ENCODE measurements at regions not wholly inside any gene's neighbourhood (a gene's known extent, or its start where the extent isn't known, plus 50 kb on each side); places are given as distances from the start of the nearest gene placed in this dataset.
"Not testable (repeated sequence)": the region's sequence is repeated elsewhere in the genome, so short reads cannot be mapped to it uniquely, and the experiment has no call there.

DNA sequence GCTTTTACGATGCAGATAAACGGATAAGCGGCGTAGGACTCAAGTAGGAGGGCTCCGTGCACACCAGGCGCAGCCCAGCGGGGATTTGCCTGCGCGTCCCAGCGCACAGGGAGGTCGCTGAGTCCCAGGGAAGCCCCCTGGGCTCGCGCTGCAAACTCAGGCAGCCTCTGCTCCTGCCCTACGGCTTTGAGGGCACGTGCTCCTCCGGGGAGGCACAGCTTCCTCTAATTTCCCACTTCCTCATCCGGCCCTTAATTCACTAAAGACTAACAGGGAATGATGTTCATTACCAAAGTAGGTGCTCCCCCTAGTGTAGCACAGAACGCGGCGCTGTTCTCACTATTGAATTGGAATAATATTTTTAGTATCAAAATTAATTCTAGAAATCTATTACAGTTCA, 825.4 kb downstream of the KCNJ18 start:
- Histone ChIP-seq H3K27ac (ENCODE audit: low read length) (no peak overlapping the region), H3K36me3 (ENCODE audit: insufficient read depth, low read length) (no peaks in the 10 kb centered on the region), H3K4me2 (ENCODE audit: low read length) (no peak overlapping the region), H3K4me3 (ENCODE audit: low read length) (no peak overlapping the region), H4K20me1 (ENCODE audit: insufficient read depth) (no peaks in the 10 kb centered on the region), H3F3A (ENCODE audit: insufficient read depth, low read length, poor library complexity, severe bottlenecking) (no peaks in the 10 kb centered on the region), H3K79me2 (replicated peaks; ENCODE audit: insufficient read depth, low read length) (no peaks in the 10 kb centered on the region), H2AFZ (ENCODE audit: low read depth, low read length) (no peak overlapping the region), H3K9me3 (ENCODE audit: low read length) (no peaks in the 10 kb centered on the region), H3K27me3 (ENCODE audit: insufficient read depth, low read depth, low read length) (no peaks in the 10 kb centered on the region), H3K9me2 (ENCODE audit: insufficient read depth, low read length) (no peaks in the 10 kb centered on the region), H3K9ac (ENCODE audit: low read length) (no peak overlapping the region)
- TF ChIP-seq RAD21 (conservative IDR thresholded peaks at IDR 0.05): no peak
- no peak for TF ChIP-seq SMC3 (conservative IDR thresholded peaks at IDR 0.05; ENCODE audit: poor library complexity)
- TF ChIP-seq, protein P1, sequence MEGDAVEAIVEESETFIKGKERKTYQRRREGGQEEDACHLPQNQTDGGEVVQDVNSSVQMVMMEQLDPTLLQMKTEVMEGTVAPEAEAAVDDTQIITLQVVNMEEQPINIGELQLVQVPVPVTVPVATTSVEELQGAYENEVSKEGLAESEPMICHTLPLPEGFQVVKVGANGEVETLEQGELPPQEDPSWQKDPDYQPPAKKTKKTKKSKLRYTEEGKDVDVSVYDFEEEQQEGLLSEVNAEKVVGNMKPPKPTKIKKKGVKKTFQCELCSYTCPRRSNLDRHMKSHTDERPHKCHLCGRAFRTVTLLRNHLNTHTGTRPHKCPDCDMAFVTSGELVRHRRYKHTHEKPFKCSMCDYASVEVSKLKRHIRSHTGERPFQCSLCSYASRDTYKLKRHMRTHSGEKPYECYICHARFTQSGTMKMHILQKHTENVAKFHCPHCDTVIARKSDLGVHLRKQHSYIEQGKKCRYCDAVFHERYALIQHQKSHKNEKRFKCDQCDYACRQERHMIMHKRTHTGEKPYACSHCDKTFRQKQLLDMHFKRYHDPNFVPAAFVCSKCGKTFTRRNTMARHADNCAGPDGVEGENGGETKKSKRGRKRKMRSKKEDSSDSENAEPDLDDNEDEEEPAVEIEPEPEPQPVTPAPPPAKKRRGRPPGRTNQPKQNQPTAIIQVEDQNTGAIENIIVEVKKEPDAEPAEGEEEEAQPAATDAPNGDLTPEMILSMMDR (IDR thresholded peaks at IDR 0.05; ENCODE audit: poor library complexity, severe bottlenecking): no peak
- TF ChIP-seq TAF1 (IDR thresholded peaks at IDR 0.05; ENCODE audit: low read depth): no peak
- no peak for TF ChIP-seq EP300 (conservative IDR thresholded peaks at IDR 0.05; ENCODE audit: poor library complexity, severe bottlenecking)
- TF ChIP-seq MXI1 (conservative IDR thresholded peaks at IDR 0.05; ENCODE audit: poor library complexity, severe bottlenecking): no peak
- TF ChIP-seq, protein P2, sequence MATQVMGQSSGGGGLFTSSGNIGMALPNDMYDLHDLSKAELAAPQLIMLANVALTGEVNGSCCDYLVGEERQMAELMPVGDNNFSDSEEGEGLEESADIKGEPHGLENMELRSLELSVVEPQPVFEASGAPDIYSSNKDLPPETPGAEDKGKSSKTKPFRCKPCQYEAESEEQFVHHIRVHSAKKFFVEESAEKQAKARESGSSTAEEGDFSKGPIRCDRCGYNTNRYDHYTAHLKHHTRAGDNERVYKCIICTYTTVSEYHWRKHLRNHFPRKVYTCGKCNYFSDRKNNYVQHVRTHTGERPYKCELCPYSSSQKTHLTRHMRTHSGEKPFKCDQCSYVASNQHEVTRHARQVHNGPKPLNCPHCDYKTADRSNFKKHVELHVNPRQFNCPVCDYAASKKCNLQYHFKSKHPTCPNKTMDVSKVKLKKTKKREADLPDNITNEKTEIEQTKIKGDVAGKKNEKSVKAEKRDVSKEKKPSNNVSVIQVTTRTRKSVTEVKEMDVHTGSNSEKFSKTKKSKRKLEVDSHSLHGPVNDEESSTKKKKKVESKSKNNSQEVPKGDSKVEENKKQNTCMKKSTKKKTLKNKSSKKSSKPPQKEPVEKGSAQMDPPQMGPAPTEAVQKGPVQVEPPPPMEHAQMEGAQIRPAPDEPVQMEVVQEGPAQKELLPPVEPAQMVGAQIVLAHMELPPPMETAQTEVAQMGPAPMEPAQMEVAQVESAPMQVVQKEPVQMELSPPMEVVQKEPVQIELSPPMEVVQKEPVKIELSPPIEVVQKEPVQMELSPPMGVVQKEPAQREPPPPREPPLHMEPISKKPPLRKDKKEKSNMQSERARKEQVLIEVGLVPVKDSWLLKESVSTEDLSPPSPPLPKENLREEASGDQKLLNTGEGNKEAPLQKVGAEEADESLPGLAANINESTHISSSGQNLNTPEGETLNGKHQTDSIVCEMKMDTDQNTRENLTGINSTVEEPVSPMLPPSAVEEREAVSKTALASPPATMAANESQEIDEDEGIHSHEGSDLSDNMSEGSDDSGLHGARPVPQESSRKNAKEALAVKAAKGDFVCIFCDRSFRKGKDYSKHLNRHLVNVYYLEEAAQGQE (IDR thresholded peaks at IDR 0.05; ENCODE audit: borderline replicate concordance): no peak
- no peak for TF ChIP-seq POLR2AphosphoS5 (IDR thresholded peaks at IDR 0.05)
- TF ChIP-seq EZH2 (IDR thresholded peaks at IDR 0.05; ENCODE audit: borderline replicate concordance, insufficient read depth, low read length, poor library complexity, severe bottlenecking): no peak

DNA sequence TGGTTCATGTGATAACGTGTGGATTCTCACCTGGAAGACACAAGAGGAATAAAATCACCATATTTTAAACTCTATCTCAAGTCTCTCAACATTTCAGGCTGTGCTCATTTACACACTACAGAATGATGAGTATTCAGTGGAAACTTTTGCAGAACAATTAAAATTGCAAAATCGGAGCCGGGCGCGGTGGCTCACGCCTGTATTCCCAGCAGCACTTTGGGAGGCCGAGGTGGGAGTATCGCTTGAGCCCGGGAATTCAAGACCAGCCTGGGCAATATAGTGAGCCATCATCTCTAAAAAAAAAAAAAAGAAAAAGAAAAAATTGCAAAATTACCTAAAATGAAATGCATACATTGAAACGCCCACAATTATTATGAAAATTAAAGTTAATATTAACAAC, 825.9 kb downstream of the KCNJ18 start:
- Histone ChIP-seq H3K4me2 (ENCODE audit: low read length) (no peak overlapping the region), H3K79me2 (replicated peaks; ENCODE audit: insufficient read depth, low read length) (no peaks in the 10 kb centered on the region), H3K9ac (ENCODE audit: low read length) (no peak overlapping the region), H2AFZ (ENCODE audit: low read depth, low read length) (no peak overlapping the region), H3K27me3 (ENCODE audit: insufficient read depth, low read depth, low read length) (no peaks in the 10 kb centered on the region), H3K9me2 (ENCODE audit: insufficient read depth, low read length) (no peaks in the 10 kb centered on the region), H3K4me3 (ENCODE audit: low read length) (no peak overlapping the region), H4K20me1 (ENCODE audit: insufficient read depth) (no peaks in the 10 kb centered on the region), H3K9me3 (ENCODE audit: low read length) (no peaks in the 10 kb centered on the region), H3F3A (ENCODE audit: insufficient read depth, low read length, poor library complexity, severe bottlenecking) (no peaks in the 10 kb centered on the region), H3K27ac (ENCODE audit: low read length) (no peak overlapping the region), H3K36me3 (ENCODE audit: insufficient read depth, low read length) (no peaks in the 10 kb centered on the region)
- TF ChIP-seq, protein P2 (IDR thresholded peaks at IDR 0.05; ENCODE audit: borderline replicate concordance): no peak
- TF ChIP-seq RAD21 (conservative IDR thresholded peaks at IDR 0.05): no peak
- no peak for TF ChIP-seq TAF1 (IDR thresholded peaks at IDR 0.05; ENCODE audit: low read depth)
- TF ChIP-seq SMC3 (conservative IDR thresholded peaks at IDR 0.05; ENCODE audit: poor library complexity): no peak
- TF ChIP-seq EZH2 (IDR thresholded peaks at IDR 0.05; ENCODE audit: borderline replicate concordance, insufficient read depth, low read length, poor library complexity, severe bottlenecking): no peak
- TF ChIP-seq EP300 (conservative IDR thresholded peaks at IDR 0.05; ENCODE audit: poor library complexity, severe bottlenecking): no peak
- no peak for TF ChIP-seq POLR2AphosphoS5 (IDR thresholded peaks at IDR 0.05)
- TF ChIP-seq, protein P1 (IDR thresholded peaks at IDR 0.05; ENCODE audit: poor library complexity, severe bottlenecking): no peak
- no peak for TF ChIP-seq MXI1 (conservative IDR thresholded peaks at IDR 0.05; ENCODE audit: poor library complexity, severe bottlenecking)

DNA sequence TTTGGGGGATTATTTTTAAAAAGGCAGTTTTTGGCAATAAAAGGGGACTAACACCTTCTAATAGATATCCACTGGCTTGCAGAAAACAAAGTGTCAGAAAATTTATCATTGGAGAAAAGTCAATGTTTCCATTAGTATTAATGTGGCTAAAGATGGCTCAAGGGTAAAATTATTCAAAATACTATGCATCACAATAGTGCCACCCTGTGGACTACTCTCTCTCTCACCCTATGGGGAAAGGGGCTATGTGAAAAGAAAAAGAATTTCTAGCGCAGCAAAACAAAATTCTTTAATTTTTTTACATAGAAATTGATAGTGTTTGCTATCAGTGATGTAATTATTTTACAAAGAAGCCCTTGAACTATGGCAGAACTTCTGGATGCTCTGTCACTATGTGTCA, 856.5 kb downstream of the KCNJ18 start:
- not testable (repeated sequence) for H3K79me2 ChIP-seq (replicated peaks; ENCODE audit: insufficient read depth, low read length); H3K9me2 ChIP-seq (ENCODE audit: insufficient read depth, low read length); H3K9ac ChIP-seq (ENCODE audit: low read length); H3K4me3 ChIP-seq (ENCODE audit: low read length); H2AFZ ChIP-seq (ENCODE audit: low read depth, low read length); H3K4me2 ChIP-seq (ENCODE audit: low read length); H3K27ac ChIP-seq (ENCODE audit: low read length); H3F3A ChIP-seq (ENCODE audit: insufficient read depth, low read length, poor library complexity, severe bottlenecking); H3K27me3 ChIP-seq (ENCODE audit: insufficient read depth, low read depth, low read length); H4K20me1 ChIP-seq (ENCODE audit: insufficient read depth); H3K36me3 ChIP-seq (ENCODE audit: insufficient read depth, low read length); H3K9me3 ChIP-seq (ENCODE audit: low read length)
